Fibroblast of skin of scalp (primary cell): ENCODE measurements at regions not wholly inside any gene's neighbourhood (a gene's known extent, or its start where the extent isn't known, plus 50 kb on each side); places are given as distances from the start of the nearest gene placed in this dataset.
"Not testable (repeated sequence)": the region's sequence is repeated elsewhere in the genome, so short reads cannot be mapped to it uniquely, and the experiment has no call there.

Experiments
- DNase-seq: peaks from one replicate; pipeline ENCODE4 v3.0.0-alpha.2; 2013

- DNase-seq: peak; percentile 63
Measured at GRCh38 chr20:40860487-40860902, 168.1 kb upstream of the TOP1 start.

GRCh38 chr20:40861427-40862008 is 167.1 kb upstream of the TOP1 start:
- no peak for DNase-seq

GRCh38 chr20:40863355-40863919 is 165.2 kb upstream of the TOP1 start:
- no peak for DNase-seq

GRCh38 chr20:40864470-40864869 is 164.2 kb upstream of the TOP1 start:
- no peak for DNase-seq

- no peak for DNase-seq
Measured at GRCh38 chr20:40865095-40865494, 163.5 kb upstream of the TOP1 start.

- DNase-seq: no peak
Measured at GRCh38 chr20:40866056-40866455, 162.6 kb upstream of the TOP1 start.

- peak; percentile 70 for DNase-seq
Measured at GRCh38 chr20:40868551-40869217, 159.9 kb upstream of the TOP1 start.

- DNase-seq: no peak
Measured at GRCh38 chr20:40869218-40870147, 159.1 kb upstream of the TOP1 start.

GRCh38 chr20:40875116-40876085 is 153.2 kb upstream of the TOP1 start:
- DNase-seq: no peak

GRCh38 chr20:40878099-40878498 is 150.5 kb upstream of the TOP1 start:
- DNase-seq: not testable (repeated sequence)

- DNase-seq: no peak
Measured at GRCh38 chr20:40880063-40880728, 148.4 kb upstream of the TOP1 start.

GRCh38 chr20:40880729-40881109 is 147.9 kb upstream of the TOP1 start:
- no peak for DNase-seq

GRCh38 chr20:40882152-40882551 is 146.5 kb upstream of the TOP1 start:
- no peak for DNase-seq

- DNase-seq: peak; percentile 11
Measured at GRCh38 chr20:40883097-40883496, 145.5 kb upstream of the TOP1 start.

- no peak for DNase-seq
Measured at GRCh38 chr20:40887105-40887504, 141.5 kb upstream of the TOP1 start.

- DNase-seq: not testable (repeated sequence)
Measured at GRCh38 chr20:40889266-40889665, 139.4 kb upstream of the TOP1 start.

- no peak for DNase-seq
Measured at GRCh38 chr20:40890181-40890580, 138.4 kb upstream of the TOP1 start.

GRCh38 chr20:40890635-40891034 is 138.0 kb upstream of the TOP1 start:
- DNase-seq: no peak

GRCh38 chr20:40891351-40891750 is 137.3 kb upstream of the TOP1 start:
- no peak for DNase-seq

- DNase-seq: no peak
Measured at GRCh38 chr20:40892642-40893041, 136.0 kb upstream of the TOP1 start.

GRCh38 chr20:40893610-40894236 is 134.9 kb upstream of the TOP1 start:
- no peak for DNase-seq
